GM23338 (cell line): ENCODE measurements at regions not wholly inside any gene's neighbourhood (a gene's known extent, or its start where the extent isn't known, plus 50 kb on each side); places are given as distances from the start of the nearest gene placed in this dataset.

Experiments used
- ATAC-seq: fragments of 200-7000 bp; cut with Tn5 transposase; 3 replicates; pipeline ENCODE4 v1.9.1; 2020
- DNase-seq: peaks from one replicate; pipeline ENCODE4 v3.0.0-alpha.2; 2015; ENCODE audit warnings: low spot score
- H2AFZ ChIP-seq: fragments of 200-600 bp; sonication (generic); 2 replicates; pipeline ENCODE4 v1.8.0; 2016; ENCODE audit warnings: antibody characterized with exemption, mild to moderate bottlenecking, moderate library complexity
- H3F3A ChIP-seq: fragments of 200-600 bp; sonication (generic); replicated peaks from 2 replicates; pipeline ENCODE4 v1.8.0; 2017; ENCODE audit warnings: antibody characterized with exemption, mixed run types, low read depth
- H3K27ac ChIP-seq: fragments of 200-600 bp; sonication (generic); 2 replicates; pipeline ENCODE4 v1.6.1; 2016; ENCODE audit warnings: low read depth
- H3K27me3 ChIP-seq: fragments of 200-600 bp; sonication (generic); 2 replicates; pipeline ENCODE4 v1.8.0; 2016; ENCODE audit warnings: mild to moderate bottlenecking, mixed run types, moderate library complexity; ENCODE audit not compliant: insufficient read depth
- H3K36me3 ChIP-seq: fragments of 200-600 bp; sonication (generic); 2 replicates; pipeline ENCODE4 v1.8.0; 2016; ENCODE audit warnings: mild to moderate bottlenecking; ENCODE audit not compliant: insufficient read depth
- H3K4me1 ChIP-seq: fragments of 200-600 bp; sonication (generic); 2 replicates; pipeline ENCODE4 v1.8.0; 2016; ENCODE audit warnings: mild to moderate bottlenecking, moderate library complexity; ENCODE audit not compliant: insufficient read depth
- H3K4me2 ChIP-seq: fragments of 200-600 bp; sonication (generic); 2 replicates; pipeline ENCODE4 v1.7.1; 2017; ENCODE audit warnings: mixed run types
- H3K4me3 ChIP-seq: fragments of 200-600 bp; sonication (generic); 2 replicates; pipeline ENCODE4 v1.6.1; 2016; ENCODE audit warnings: mixed run types
- H3K79me2 ChIP-seq: fragments of 200-600 bp; sonication (generic); replicated peaks from 2 replicates; pipeline ENCODE4 v1.8.0; 2017; ENCODE audit warnings: mild to moderate bottlenecking; ENCODE audit not compliant: insufficient read depth
- H3K9me2 ChIP-seq: fragments of 200-600 bp; sonication (generic); 2 replicates; pipeline ENCODE4 v1.8.0; 2017; ENCODE audit not compliant: insufficient read depth
- H4K20me1 ChIP-seq: fragments of 200-600 bp; sonication (generic); replicated peaks from 2 replicates; pipeline ENCODE4 v1.8.0; 2017; ENCODE audit warnings: mild to moderate bottlenecking; ENCODE audit not compliant: insufficient read depth
- H3K27ac Mint-ChIP-seq: 2 replicates; pipeline ENCODE4 v1.8.0; 2020; ENCODE audit warnings: inconsistent platforms, mild to moderate bottlenecking, moderate library complexity, mixed read lengths
- H3K27me3 Mint-ChIP-seq: 3 replicates; pipeline ENCODE4 v1.8.0; 2022; ENCODE audit warnings: low read depth, mild to moderate bottlenecking, moderate library complexity, mixed read lengths, inconsistent platforms; ENCODE audit not compliant: insufficient read depth, poor library complexity
- H3K36me3 Mint-ChIP-seq: 3 replicates; pipeline ENCODE4 v1.8.0; 2021; ENCODE audit warnings: low read depth, mild to moderate bottlenecking, inconsistent platforms, moderate library complexity, mixed read lengths
- H3K4me1 Mint-ChIP-seq: 3 replicates; pipeline ENCODE4 v1.8.0; 2020; ENCODE audit warnings: mild to moderate bottlenecking, inconsistent platforms, mixed read lengths
- H3K4me3 Mint-ChIP-seq: 3 replicates; pipeline ENCODE4 v1.8.0; 2021; ENCODE audit warnings: moderate library complexity, mild to moderate bottlenecking, inconsistent platforms, mixed read lengths
- H3K9me3 Mint-ChIP-seq: 3 replicates; pipeline ENCODE4 v1.8.0; 2020; ENCODE audit warnings: moderate library complexity, mild to moderate bottlenecking, inconsistent platforms, mixed read lengths
- CREB1 ChIP-seq: fragments of 250-450 bp; sonication (Bioruptor Pico); IDR thresholded peaks from 2 replicates; pipeline ENCODE4 v1.5.0; 2020; ENCODE audit warnings: low read depth, mild to moderate bottlenecking, moderate library complexity
- CTCF ChIP-seq, 2 experiments: fragments of 200-600 bp in 1 of 2; sonication (generic) in 1 of 2; conservative IDR thresholded peaks; 2 replicates each; pipeline versions ENCODE4 v1.5.1 to v1.6.1; 2016 to 2017; ENCODE audit warnings: antibody characterized with exemption in 2 of 2, low read depth in 2 of 2, mild to moderate bottlenecking in 2 of 2, moderate library complexity in 1 of 2
- EZH2phosphoT487 ChIP-seq: fragments of 200-600 bp; sonication (generic); IDR thresholded peaks from one replicate; pipeline ENCODE4 v1.8.1; 2018; ENCODE audit warnings: antibody characterized with exemption; ENCODE audit not compliant: unreplicated experiment
- JUNB ChIP-seq: IDR thresholded peaks from one replicate; pipeline ENCODE4 v1.6.1; 2016; ENCODE audit warnings: antibody characterized with exemption; ENCODE audit not compliant: unreplicated experiment
- NANOG ChIP-seq: IDR thresholded peaks from 2 replicates; pipeline ENCODE4 v1.6.1; 2016; ENCODE audit warnings: antibody characterized with exemption, borderline replicate concordance
- POLR2AphosphoS5 ChIP-seq: IDR thresholded peaks from 2 replicates; pipeline ENCODE4 v1.6.1; 2016; ENCODE audit warnings: antibody characterized with exemption, low read depth
- STAT1 ChIP-seq: IDR thresholded peaks from one replicate; pipeline ENCODE4 v1.6.1; 2016; ENCODE audit warnings: antibody characterized with exemption; ENCODE audit not compliant: unreplicated experiment
- ZNF114 ChIP-seq: fragments of 250-450 bp; sonication (Bioruptor Pico); IDR thresholded peaks from 2 replicates; pipeline ENCODE4 v1.5.0; 2020; ENCODE audit warnings: mild to moderate bottlenecking, moderate library complexity
- ZNF331 ChIP-seq: fragments of 250-450 bp; sonication (Bioruptor Pico); IDR thresholded peaks from 2 replicates; pipeline ENCODE4 v1.5.0; 2020; ENCODE audit warnings: low read depth, mild to moderate bottlenecking, moderate library complexity
- TF ChIP-seq, protein P1 (sequence below): IDR thresholded peaks from one replicate; pipeline ENCODE4 v1.6.1; 2018; ENCODE audit warnings: antibody characterized with exemption; ENCODE audit not compliant: unreplicated experiment

GRCh38 chr11:37509506-37509905 is 911.5 kb upstream of the RAG2 start:
- no peaks in the 10 kb centered on the region for H3K79me2 ChIP-seq
- peaks cover 19% of the 10 kb centered on the region; the same call in 2 of the 3 replicates for H3K4me1 Mint-ChIP-seq

DNA sequence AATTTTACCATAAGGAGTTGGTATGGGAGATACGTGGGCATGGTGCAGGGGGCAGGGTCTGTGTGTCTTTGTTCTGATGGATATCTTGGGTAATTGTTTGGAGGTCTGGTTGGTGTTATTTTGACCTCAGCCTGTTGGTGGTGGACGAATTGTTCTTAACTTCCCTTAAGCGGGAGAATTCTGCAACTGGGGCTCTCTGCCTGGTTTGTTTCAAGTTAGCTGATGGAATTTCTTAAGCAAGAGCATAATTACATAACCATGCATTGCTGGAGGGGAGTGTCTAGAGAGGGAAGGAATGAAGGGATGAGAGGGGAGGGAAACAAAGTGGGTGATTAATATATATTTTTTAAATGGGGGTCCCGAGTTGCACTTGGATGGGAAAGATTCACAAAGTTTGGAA is 908.5 kb upstream of the RAG2 start:
- peaks cover 27% of the 10 kb centered on the region; the same call in 2 of the 3 replicates for H3K4me1 Mint-ChIP-seq
- TF ChIP-seq STAT1 (no peak), ZNF331 (CRISPR knock-in tag) (no peak), CTCF (conservative IDR thresholded peaks at IDR 0.05; ENCODE audit: low read depth in 2 of 2) (no peak), JUNB (no peak), CREB1 (CRISPR knock-in tag) (no peak), NANOG (no peak), ZNF114 (CRISPR knock-in tag) (no peak)

More at GRCh38 chr11:37509506-37509905, 911.5 kb upstream of the RAG2 start:
- no peak for DNase-seq
- no peaks in the 10 kb centered on the region for H3K27me3 Mint-ChIP-seq
- no peaks in the 10 kb centered on the region for H3K9me2 ChIP-seq
- no peak for ATAC-seq
- H3K4me3 Mint-ChIP-seq, result no peak overlapping the region
- H3K36me3 Mint-ChIP-seq, result peaks cover 3% of the 10 kb centered on the region; the same call in 1 of the 3 replicates
- no peak overlapping the region for H3K4me3 ChIP-seq
- no peaks in the 10 kb centered on the region for H3K27me3 ChIP-seq
- no peak overlapping the region for H3K27ac Mint-ChIP-seq
- H3K36me3 ChIP-seq, result no peaks in the 10 kb centered on the region; the same call in 1 of the 2 replicates
- TF ChIP-seq STAT1, result no peak
- no peak for TF ChIP-seq NANOG
- no peak for TF ChIP-seq JUNB
- TF ChIP-seq EZH2phosphoT487, result no peak
- TF ChIP-seq, protein P1, sequence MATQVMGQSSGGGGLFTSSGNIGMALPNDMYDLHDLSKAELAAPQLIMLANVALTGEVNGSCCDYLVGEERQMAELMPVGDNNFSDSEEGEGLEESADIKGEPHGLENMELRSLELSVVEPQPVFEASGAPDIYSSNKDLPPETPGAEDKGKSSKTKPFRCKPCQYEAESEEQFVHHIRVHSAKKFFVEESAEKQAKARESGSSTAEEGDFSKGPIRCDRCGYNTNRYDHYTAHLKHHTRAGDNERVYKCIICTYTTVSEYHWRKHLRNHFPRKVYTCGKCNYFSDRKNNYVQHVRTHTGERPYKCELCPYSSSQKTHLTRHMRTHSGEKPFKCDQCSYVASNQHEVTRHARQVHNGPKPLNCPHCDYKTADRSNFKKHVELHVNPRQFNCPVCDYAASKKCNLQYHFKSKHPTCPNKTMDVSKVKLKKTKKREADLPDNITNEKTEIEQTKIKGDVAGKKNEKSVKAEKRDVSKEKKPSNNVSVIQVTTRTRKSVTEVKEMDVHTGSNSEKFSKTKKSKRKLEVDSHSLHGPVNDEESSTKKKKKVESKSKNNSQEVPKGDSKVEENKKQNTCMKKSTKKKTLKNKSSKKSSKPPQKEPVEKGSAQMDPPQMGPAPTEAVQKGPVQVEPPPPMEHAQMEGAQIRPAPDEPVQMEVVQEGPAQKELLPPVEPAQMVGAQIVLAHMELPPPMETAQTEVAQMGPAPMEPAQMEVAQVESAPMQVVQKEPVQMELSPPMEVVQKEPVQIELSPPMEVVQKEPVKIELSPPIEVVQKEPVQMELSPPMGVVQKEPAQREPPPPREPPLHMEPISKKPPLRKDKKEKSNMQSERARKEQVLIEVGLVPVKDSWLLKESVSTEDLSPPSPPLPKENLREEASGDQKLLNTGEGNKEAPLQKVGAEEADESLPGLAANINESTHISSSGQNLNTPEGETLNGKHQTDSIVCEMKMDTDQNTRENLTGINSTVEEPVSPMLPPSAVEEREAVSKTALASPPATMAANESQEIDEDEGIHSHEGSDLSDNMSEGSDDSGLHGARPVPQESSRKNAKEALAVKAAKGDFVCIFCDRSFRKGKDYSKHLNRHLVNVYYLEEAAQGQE, result no peak
- no peak for TF ChIP-seq CTCF (conservative IDR thresholded peaks at IDR 0.05; ENCODE audit: low read depth in 2 of 2)
- no peak for TF ChIP-seq ZNF331 (CRISPR knock-in tag)
- TF ChIP-seq POLR2AphosphoS5, result no peak
- TF ChIP-seq ZNF114 (CRISPR knock-in tag), result no peak
- no peak overlapping the region for H3K4me2 ChIP-seq
- H3K27ac ChIP-seq, result no peak overlapping the region
- H3K4me1 ChIP-seq, result no peaks in the 10 kb centered on the region
- H3K9me3 Mint-ChIP-seq, result no peaks in the 10 kb centered on the region; the same call in 2 of the 3 replicates
- H3F3A ChIP-seq, result no peaks in the 10 kb centered on the region
- H4K20me1 ChIP-seq, result no peaks in the 10 kb centered on the region
- no peak overlapping the region for H2AFZ ChIP-seq

More for the DNA sequence above, 908.5 kb upstream of the RAG2 start:
- no peak for DNase-seq
- H3K9me3 Mint-ChIP-seq, result no peaks in the 10 kb centered on the region; the same call in 2 of the 3 replicates
- H3K4me3 Mint-ChIP-seq, result no peak overlapping the region
- Histone ChIP-seq H3K27me3 (no peaks in the 10 kb centered on the region), H3K4me1 (no peaks in the 10 kb centered on the region), H3K4me2 (no peak overlapping the region), H3K9me2 (no peaks in the 10 kb centered on the region), H3K27ac (no peak overlapping the region), H2AFZ (no peak overlapping the region), H3K4me3 (no peak overlapping the region), H3K36me3 (no peaks in the 10 kb centered on the region), H3F3A (no peaks in the 10 kb centered on the region), H4K20me1 (no peaks in the 10 kb centered on the region), H3K79me2 (no peaks in the 10 kb centered on the region)
- H3K36me3 Mint-ChIP-seq, result peaks cover 3% of the 10 kb centered on the region; the same call in 1 of the 3 replicates
- ATAC-seq, result no peak
- H3K27ac Mint-ChIP-seq, result no peak overlapping the region
- no peaks in the 10 kb centered on the region for H3K27me3 Mint-ChIP-seq
